Neural progenitor cell (in vitro differentiated cells): ENCODE measurements at regions not wholly inside any gene's neighbourhood (a gene's known extent, or its start where the extent isn't known, plus 50 kb on each side); places are given as distances from the start of the nearest gene placed in this dataset.

ENCODE experiments used
- DNase-seq: peaks from one replicate; pipeline ENCODE4 v3.0.0-alpha.2; 2016; ENCODE audit warnings: low spot score
- H2AFZ ChIP-seq: fragments of 200-600 bp; sonication (generic); replicated peaks from 2 replicates; pipeline ENCODE4 v1.6.1; 2016; ENCODE audit warnings: antibody characterized with exemption
- H3F3A ChIP-seq: fragments of 200-600 bp; sonication (generic); 2 replicates; pipeline ENCODE4 v1.6.1; 2016; ENCODE audit warnings: antibody characterized with exemption, low read depth
- H3K27ac ChIP-seq: fragments of 200-600 bp; sonication (generic); 2 replicates; pipeline ENCODE4 v1.5.1; 2016; ENCODE audit warnings: mild to moderate bottlenecking
- H3K27me3 ChIP-seq: fragments of 200-600 bp; sonication (generic); 2 replicates; pipeline ENCODE4 v1.6.1; 2016; ENCODE audit warnings: mild to moderate bottlenecking, moderate library complexity
- H3K36me3 ChIP-seq: fragments of 200-600 bp; sonication (generic); 2 replicates; pipeline ENCODE4 v1.5.1; 2016
- H3K4me1 ChIP-seq: fragments of 200-600 bp; sonication (generic); 2 replicates; pipeline ENCODE4 v1.6.1; 2016; ENCODE audit warnings: mixed run types
- H3K4me2 ChIP-seq: fragments of 200-600 bp; sonication (generic); 2 replicates; pipeline ENCODE4 v1.6.1; 2016
- H3K4me3 ChIP-seq: fragments of 200-600 bp; sonication (generic); 2 replicates; pipeline ENCODE4 v1.5.1; 2016
- H3K79me2 ChIP-seq: fragments of 200-600 bp; sonication (generic); 2 replicates; pipeline ENCODE4 v1.6.1; 2016; ENCODE audit warnings: low read depth
- H3K9ac ChIP-seq: fragments of 200-600 bp; sonication (generic); 2 replicates; pipeline ENCODE4 v1.6.1; 2016
- H3K9me3 ChIP-seq: fragments of 200-600 bp; sonication (generic); 2 replicates; pipeline ENCODE4 v1.5.1; 2016; ENCODE audit warnings: low read depth
- H4K20me1 ChIP-seq: fragments of 200-600 bp; sonication (generic); 2 replicates; pipeline ENCODE4 v1.6.1; 2016; ENCODE audit warnings: low read depth
- H3K27ac Mint-ChIP-seq: 3 replicates; pipeline ENCODE4 v1.8.0; 2021; ENCODE audit warnings: mixed read lengths
- H3K27me3 Mint-ChIP-seq: 2 replicates; pipeline ENCODE4 v1.8.0; 2022; ENCODE audit warnings: low read depth, mild to moderate bottlenecking, inconsistent platforms, moderate library complexity, mixed read lengths; ENCODE audit not compliant: insufficient read depth
- H3K36me3 Mint-ChIP-seq: 3 replicates; pipeline ENCODE4 v1.8.0; 2021; ENCODE audit warnings: mixed read lengths
- H3K4me1 Mint-ChIP-seq: 3 replicates; pipeline ENCODE4 v1.8.0; 2021; ENCODE audit warnings: mixed read lengths
- H3K4me3 Mint-ChIP-seq: 3 replicates; pipeline ENCODE4 v1.8.0; 2021; ENCODE audit warnings: mild to moderate bottlenecking, moderate library complexity, mixed read lengths
- H3K9me3 Mint-ChIP-seq: 3 replicates; pipeline ENCODE4 v1.8.0; 2020; ENCODE audit warnings: mixed read lengths
- CTCF ChIP-seq: fragments of 200-600 bp; sonication (generic); IDR thresholded peaks from 2 replicates; pipeline ENCODE4 v1.5.1; 2017; ENCODE audit warnings: antibody characterized with exemption, mild to moderate bottlenecking
- EZH2 ChIP-seq: fragments of 200-600 bp; sonication (generic); IDR thresholded peaks from 2 replicates; pipeline ENCODE4 v1.6.1; 2017; ENCODE audit warnings: antibody characterized with exemption, mild to moderate bottlenecking, moderate library complexity
- EZH2phosphoT487 ChIP-seq: fragments of 200-600 bp; sonication (generic); IDR thresholded peaks from 2 replicates; pipeline ENCODE4 v1.6.1; 2017; ENCODE audit warnings: antibody characterized with exemption

GRCh38 chr1:14115976-14116375 lies 416.0 kb downstream of the PRDM2 start:
- H3K36me3 ChIP-seq, result no peaks in the 10 kb centered on the region
- no peaks in the 10 kb centered on the region for H3K9me3 ChIP-seq
- H3K36me3 Mint-ChIP-seq, result no peaks in the 10 kb centered on the region
- no peak for DNase-seq
- H2AFZ ChIP-seq, result no peak overlapping the region
- H4K20me1 ChIP-seq, result no peaks in the 10 kb centered on the region
- no peaks in the 10 kb centered on the region for H3K79me2 ChIP-seq
- peaks cover 20% of the 10 kb centered on the region for H3K9me3 Mint-ChIP-seq
- no peaks in the 10 kb centered on the region for H3F3A ChIP-seq
- no peak overlapping the region for H3K4me3 Mint-ChIP-seq
- H3K27me3 ChIP-seq, result no peaks in the 10 kb centered on the region
- TF ChIP-seq EZH2 (no peak), EZH2phosphoT487 (no peak), CTCF (no peak)
- peaks cover 14% of the 10 kb centered on the region for H3K4me1 Mint-ChIP-seq
- H3K27ac ChIP-seq, result no peak overlapping the region
- H3K4me2 ChIP-seq, result no peak overlapping the region
- H3K27ac Mint-ChIP-seq, result no peak overlapping the region
- no peak overlapping the region for H3K9ac ChIP-seq
- H3K4me3 ChIP-seq, result no peak overlapping the region
- H3K27me3 Mint-ChIP-seq, result peaks cover 8% of the 10 kb centered on the region
- no peaks in the 10 kb centered on the region for H3K4me1 ChIP-seq

- H3K4me1 ChIP-seq, result no peaks in the 10 kb centered on the region
- H3K36me3 ChIP-seq, result no peaks in the 10 kb centered on the region
- H3K4me2 ChIP-seq, result no peak overlapping the region
- H3K4me3 ChIP-seq, result no peak overlapping the region
- Mint-ChIP-seq H3K4me1 (peaks cover 14% of the 10 kb centered on the region), H3K4me3 (no peak overlapping the region), H3K36me3 (no peaks in the 10 kb centered on the region), H3K27ac (no peak overlapping the region), H3K9me3 (peaks cover 20% of the 10 kb centered on the region), H3K27me3 (peaks cover 8% of the 10 kb centered on the region)
- H3K9me3 ChIP-seq, result no peaks in the 10 kb centered on the region
- H4K20me1 ChIP-seq, result no peaks in the 10 kb centered on the region
- no peak overlapping the region for H3K27ac ChIP-seq
- H3K79me2 ChIP-seq, result no peaks in the 10 kb centered on the region
- no peak for TF ChIP-seq CTCF
- no peak for TF ChIP-seq EZH2phosphoT487
- no peak for TF ChIP-seq EZH2
- no peak for DNase-seq
- no peaks in the 10 kb centered on the region for H3K27me3 ChIP-seq
- no peaks in the 10 kb centered on the region for H3F3A ChIP-seq
- H3K9ac ChIP-seq, result no peak overlapping the region
- no peak overlapping the region for H2AFZ ChIP-seq
Observed at GRCh38 chr1:14117700-14118099, 417.7 kb downstream of the PRDM2 start.

- Histone ChIP-seq H4K20me1 (no peaks in the 10 kb centered on the region), H3K36me3 (no peaks in the 10 kb centered on the region), H3K9ac (no peak overlapping the region), H3K27me3 (no peaks in the 10 kb centered on the region), H3K79me2 (no peaks in the 10 kb centered on the region), H3K4me1 (no peaks in the 10 kb centered on the region), H3K4me3 (no peak overlapping the region), H3K9me3 (no peaks in the 10 kb centered on the region), H2AFZ (no peak overlapping the region), H3K27ac (no peak overlapping the region), H3K4me2 (no peak overlapping the region), H3F3A (no peaks in the 10 kb centered on the region)
- no peaks in the 10 kb centered on the region for H3K36me3 Mint-ChIP-seq
- no peak for DNase-seq
- H3K9me3 Mint-ChIP-seq, result peaks cover 20% of the 10 kb centered on the region
- H3K27me3 Mint-ChIP-seq, result peaks cover 11% of the 10 kb centered on the region
- no peak overlapping the region for H3K27ac Mint-ChIP-seq
- H3K4me1 Mint-ChIP-seq, result peaks cover 11% of the 10 kb centered on the region
- no peak for TF ChIP-seq EZH2phosphoT487
- no peak for TF ChIP-seq CTCF
- no peak for TF ChIP-seq EZH2
- H3K4me3 Mint-ChIP-seq, result no peak overlapping the region
Observed at GRCh38 chr1:14118691-14119485, 418.9 kb downstream of the PRDM2 start.
